HFF-Myc (cell line): ENCODE measurements at regions not wholly inside any gene's neighbourhood (a gene's known extent, or its start where the extent isn't known, plus 50 kb on each side); places are given as distances from the start of the nearest gene placed in this dataset.

Experiments used
- DNase-seq: peaks from one replicate; pipeline ENCODE4 v3.0.0-alpha.2; 2011; ENCODE audit warnings: low read depth; ENCODE audit errors: extremely low read depth
- H3K4me3 ChIP-seq: replicated peaks from 2 replicates; pipeline ENCODE4 v1.5.1; 2011; ENCODE audit warnings: low read depth, mild to moderate bottlenecking, control low read depth, low read length
- TF ChIP-seq, protein P1 (sequence below): IDR thresholded peaks from 2 replicates; pipeline ENCODE4 v1.5.1; 2012; ENCODE audit warnings: mild to moderate bottlenecking, low read depth, low read length, control low read depth; ENCODE audit errors: missing control alignments

- H3K4me3 ChIP-seq, result no peak overlapping the region
- TF ChIP-seq, protein P1, sequence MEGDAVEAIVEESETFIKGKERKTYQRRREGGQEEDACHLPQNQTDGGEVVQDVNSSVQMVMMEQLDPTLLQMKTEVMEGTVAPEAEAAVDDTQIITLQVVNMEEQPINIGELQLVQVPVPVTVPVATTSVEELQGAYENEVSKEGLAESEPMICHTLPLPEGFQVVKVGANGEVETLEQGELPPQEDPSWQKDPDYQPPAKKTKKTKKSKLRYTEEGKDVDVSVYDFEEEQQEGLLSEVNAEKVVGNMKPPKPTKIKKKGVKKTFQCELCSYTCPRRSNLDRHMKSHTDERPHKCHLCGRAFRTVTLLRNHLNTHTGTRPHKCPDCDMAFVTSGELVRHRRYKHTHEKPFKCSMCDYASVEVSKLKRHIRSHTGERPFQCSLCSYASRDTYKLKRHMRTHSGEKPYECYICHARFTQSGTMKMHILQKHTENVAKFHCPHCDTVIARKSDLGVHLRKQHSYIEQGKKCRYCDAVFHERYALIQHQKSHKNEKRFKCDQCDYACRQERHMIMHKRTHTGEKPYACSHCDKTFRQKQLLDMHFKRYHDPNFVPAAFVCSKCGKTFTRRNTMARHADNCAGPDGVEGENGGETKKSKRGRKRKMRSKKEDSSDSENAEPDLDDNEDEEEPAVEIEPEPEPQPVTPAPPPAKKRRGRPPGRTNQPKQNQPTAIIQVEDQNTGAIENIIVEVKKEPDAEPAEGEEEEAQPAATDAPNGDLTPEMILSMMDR, result no peak
- no peak for DNase-seq
These were observed 146.1 kb downstream of the LNPK start for GRCh38 chr2:175855794-175856453.

- no peak for DNase-seq
These were observed 146.8 kb downstream of the LNPK start for GRCh38 chr2:175855236-175855635.

GRCh38 chr2:175854665-175855064 lies 147.4 kb downstream of the LNPK start:
- H3K4me3 ChIP-seq, result no peak overlapping the region
- DNase-seq, result no peak
- TF ChIP-seq, protein P1, result no peak

More at GRCh38 chr2:175855236-175855635, 146.8 kb downstream of the LNPK start:
- no peak overlapping the region for H3K4me3 ChIP-seq
- TF ChIP-seq, protein P1, result no peak

GRCh38 chr2:175854129-175854528 lies 147.9 kb downstream of the LNPK start:
- DNase-seq, result no peak
- TF ChIP-seq, protein P1, result no peak
- H3K4me3 ChIP-seq, result no peak overlapping the region

DNA sequence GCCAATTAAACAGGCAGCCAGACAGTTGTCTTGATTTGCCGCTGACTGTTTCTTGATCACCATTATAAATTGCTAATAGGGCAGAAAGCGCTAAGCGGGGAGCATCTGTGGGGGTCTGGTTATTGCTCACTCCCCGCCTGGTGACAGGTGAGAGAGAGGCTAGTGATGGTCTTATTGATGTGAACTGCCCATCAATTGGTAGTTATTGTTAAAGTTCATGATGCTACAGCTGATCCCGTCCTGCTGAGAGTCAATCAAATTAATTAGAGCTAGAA lies 148.5 kb downstream of the LNPK start:
- TF ChIP-seq, protein P1, result no peak
- H3K4me3 ChIP-seq, result no peak overlapping the region
- DNase-seq, result no peak

DNA sequence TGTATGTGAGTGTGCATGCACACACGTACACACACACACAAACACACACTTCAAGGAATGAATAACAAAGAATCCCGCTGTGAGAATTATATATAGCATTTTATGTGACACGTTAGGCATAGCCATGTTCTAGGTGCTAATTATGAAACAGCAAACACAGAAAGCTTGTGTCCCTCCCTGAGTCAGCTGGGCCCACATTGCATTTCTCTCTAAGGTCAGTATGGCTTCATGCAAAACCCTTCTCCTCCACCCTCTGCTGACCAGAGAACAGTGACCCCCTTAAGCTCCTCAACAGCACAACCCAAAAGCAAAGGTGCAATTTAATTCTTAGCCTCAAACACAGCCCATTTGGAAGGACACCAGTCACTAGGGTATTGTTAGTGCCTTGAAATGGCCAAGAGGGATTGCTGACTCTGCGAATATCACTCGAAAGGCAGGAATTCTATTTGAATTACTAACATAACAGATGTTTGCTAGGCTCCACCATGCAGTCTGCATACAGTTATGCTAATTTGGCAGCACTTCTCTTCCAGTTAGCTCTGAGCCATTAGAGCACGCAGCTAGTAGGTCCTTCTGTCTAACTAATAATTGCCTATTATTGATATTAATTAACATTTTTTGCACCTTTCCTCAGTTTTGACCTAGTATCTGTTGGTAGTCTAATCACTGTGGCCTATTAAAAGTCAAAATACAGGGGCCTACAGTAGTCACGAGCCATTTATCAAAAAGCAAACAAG lies 149.0 kb downstream of the LNPK start:
- no peak for DNase-seq
- TF ChIP-seq, protein P1, result no peak
- no peak overlapping the region for H3K4me3 ChIP-seq
